Progenitor cell of endocrine pancreas (in vitro differentiated cells): ENCODE measurements at regions not wholly inside any gene's neighbourhood (a gene's known extent, or its start where the extent isn't known, plus 50 kb on each side); places are given as distances from the start of the nearest gene placed in this dataset.

ENCODE experiments used
- DNase-seq: peaks from one replicate; pipeline ENCODE4 v3.0.0; 2021; ENCODE audit warnings: low spot score; ENCODE audit not compliant: unreplicated experiment
- H3K27ac Mint-ChIP-seq: 2 replicates; pipeline ENCODE4 v1.8.0; 2021; ENCODE audit warnings: mild to moderate bottlenecking, moderate library complexity, mixed read lengths
- H3K27me3 Mint-ChIP-seq: 2 replicates; pipeline ENCODE4 v1.8.0; 2021; ENCODE audit warnings: mixed read lengths
- H3K36me3 Mint-ChIP-seq: 2 replicates; pipeline ENCODE4 v1.8.0; 2022; ENCODE audit warnings: mixed read lengths; ENCODE audit not compliant: insufficient read depth
- H3K4me1 Mint-ChIP-seq: 2 replicates; pipeline ENCODE4 v1.8.0; 2021; ENCODE audit warnings: low read depth, mixed read lengths
- H3K4me3 Mint-ChIP-seq: 2 replicates; pipeline ENCODE4 v1.8.0; 2021; ENCODE audit warnings: low read depth, mild to moderate bottlenecking, moderate library complexity, mixed read lengths
- H3K9me3 Mint-ChIP-seq: 2 replicates; pipeline ENCODE4 v1.8.0; 2021; ENCODE audit warnings: low read depth, mixed read lengths
- TF ChIP-seq, protein P1 (sequence below): fragments of 200-600 bp; sonication (generic); IDR thresholded peaks from one replicate; pipeline ENCODE4 v1.5.0; 2021; ENCODE audit warnings: antibody characterized with exemption, mild to moderate bottlenecking; ENCODE audit not compliant: unreplicated experiment

DNA sequence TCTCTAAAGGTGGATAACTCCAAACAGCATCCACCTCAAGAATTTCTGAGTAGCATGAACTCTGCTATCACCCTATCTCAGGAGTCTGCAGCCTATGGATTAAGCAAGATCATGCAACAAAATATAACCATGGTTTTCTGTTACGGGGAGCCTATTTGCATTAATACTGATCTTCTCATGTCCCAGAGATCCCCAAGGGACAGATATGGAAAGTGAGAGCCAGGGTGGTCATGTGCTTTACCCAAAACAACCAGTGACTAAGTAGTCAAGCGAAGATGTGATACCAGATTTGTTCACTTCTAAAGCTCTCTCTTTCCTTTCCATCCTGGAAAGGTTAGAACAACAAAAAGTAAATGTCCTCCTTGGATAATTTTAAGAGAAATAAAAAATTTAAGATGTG lies 125.1 kb downstream of the PRRX1 start:
- no peak for DNase-seq
- Mint-ChIP-seq H3K36me3 (no peaks in the 10 kb centered on the region), H3K4me3 (no peak overlapping the region), H3K9me3 (no peaks in the 10 kb centered on the region), H3K4me1 (no peaks in the 10 kb centered on the region), H3K27ac (no peak overlapping the region), H3K27me3 (no peaks in the 10 kb centered on the region)
- TF ChIP-seq, protein P1, sequence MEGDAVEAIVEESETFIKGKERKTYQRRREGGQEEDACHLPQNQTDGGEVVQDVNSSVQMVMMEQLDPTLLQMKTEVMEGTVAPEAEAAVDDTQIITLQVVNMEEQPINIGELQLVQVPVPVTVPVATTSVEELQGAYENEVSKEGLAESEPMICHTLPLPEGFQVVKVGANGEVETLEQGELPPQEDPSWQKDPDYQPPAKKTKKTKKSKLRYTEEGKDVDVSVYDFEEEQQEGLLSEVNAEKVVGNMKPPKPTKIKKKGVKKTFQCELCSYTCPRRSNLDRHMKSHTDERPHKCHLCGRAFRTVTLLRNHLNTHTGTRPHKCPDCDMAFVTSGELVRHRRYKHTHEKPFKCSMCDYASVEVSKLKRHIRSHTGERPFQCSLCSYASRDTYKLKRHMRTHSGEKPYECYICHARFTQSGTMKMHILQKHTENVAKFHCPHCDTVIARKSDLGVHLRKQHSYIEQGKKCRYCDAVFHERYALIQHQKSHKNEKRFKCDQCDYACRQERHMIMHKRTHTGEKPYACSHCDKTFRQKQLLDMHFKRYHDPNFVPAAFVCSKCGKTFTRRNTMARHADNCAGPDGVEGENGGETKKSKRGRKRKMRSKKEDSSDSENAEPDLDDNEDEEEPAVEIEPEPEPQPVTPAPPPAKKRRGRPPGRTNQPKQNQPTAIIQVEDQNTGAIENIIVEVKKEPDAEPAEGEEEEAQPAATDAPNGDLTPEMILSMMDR, result no peak

DNA sequence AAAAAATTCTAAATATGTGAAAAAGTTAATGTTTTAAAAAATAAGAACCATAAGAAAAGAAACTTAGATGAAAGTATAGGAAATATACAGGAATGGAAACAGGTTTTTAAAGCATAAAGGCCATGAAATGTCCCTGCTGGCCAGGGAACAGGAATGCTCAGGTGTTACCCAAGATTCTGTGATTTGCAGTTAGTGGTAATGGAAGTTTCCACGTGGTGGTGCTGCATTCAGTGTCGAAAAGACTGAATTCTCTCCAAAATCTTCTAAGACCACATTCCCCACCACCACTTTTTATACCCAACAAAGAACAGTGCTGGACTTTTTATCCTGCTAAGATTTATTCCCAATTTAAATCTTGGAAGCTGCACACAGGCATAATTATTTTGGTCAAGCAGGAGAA lies 126.2 kb downstream of the PRRX1 start:
- Mint-ChIP-seq H3K27ac (no peak overlapping the region), H3K27me3 (no peaks in the 10 kb centered on the region), H3K4me1 (no peaks in the 10 kb centered on the region), H3K36me3 (no peaks in the 10 kb centered on the region), H3K4me3 (no peak overlapping the region), H3K9me3 (no peaks in the 10 kb centered on the region)
- TF ChIP-seq, protein P1, result no peak
- no peak for DNase-seq

DNA sequence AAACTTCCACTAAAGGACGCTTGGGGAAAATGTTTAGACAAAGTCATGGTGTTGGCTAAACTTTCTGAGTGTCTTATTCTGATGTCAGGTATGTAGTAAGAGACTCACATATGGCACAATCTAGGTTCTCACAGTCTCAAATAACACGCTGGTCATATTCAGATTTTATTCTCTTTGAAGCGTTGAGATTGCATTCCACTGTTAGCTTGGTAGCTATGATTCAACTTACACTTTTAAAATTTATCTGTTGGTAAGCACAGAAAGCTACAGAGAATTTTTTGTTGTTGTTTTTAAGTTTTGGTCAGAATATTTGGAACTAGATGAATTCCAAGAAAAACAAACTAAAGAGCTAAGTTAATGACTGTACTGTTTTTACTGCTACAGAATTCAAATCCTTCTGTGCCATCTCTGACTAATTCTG lies 126.7 kb downstream of the PRRX1 start:
- no peak for DNase-seq
- no peaks in the 10 kb centered on the region for H3K36me3 Mint-ChIP-seq
- H3K27ac Mint-ChIP-seq, result no peak overlapping the region
- no peaks in the 10 kb centered on the region for H3K4me1 Mint-ChIP-seq
- TF ChIP-seq, protein P1, result no peak
- H3K9me3 Mint-ChIP-seq, result no peaks in the 10 kb centered on the region
- H3K27me3 Mint-ChIP-seq, result no peaks in the 10 kb centered on the region
- no peak overlapping the region for H3K4me3 Mint-ChIP-seq

DNA sequence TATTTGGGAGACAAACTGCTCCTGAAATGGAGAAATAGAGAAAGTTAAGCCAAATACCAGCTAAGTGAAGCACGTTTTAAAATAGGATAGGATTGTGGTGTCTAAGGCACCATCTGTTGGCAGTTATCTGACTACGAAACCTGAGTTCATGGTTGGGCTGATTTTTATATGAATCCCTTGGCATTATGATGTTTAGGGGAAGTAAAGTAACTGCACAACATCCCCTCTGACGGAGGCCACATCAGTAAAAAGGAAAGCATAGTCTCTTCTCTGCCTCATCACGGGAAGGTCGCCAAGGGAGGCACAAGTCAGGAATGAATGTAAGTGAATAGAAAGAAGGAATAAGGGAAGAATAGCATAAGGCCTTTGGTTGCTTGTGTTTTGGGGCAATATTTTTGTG lies 128.0 kb downstream of the PRRX1 start:
- TF ChIP-seq, protein P1, result no peak
- no peaks in the 10 kb centered on the region for H3K36me3 Mint-ChIP-seq
- no peaks in the 10 kb centered on the region for H3K4me1 Mint-ChIP-seq
- no peak for DNase-seq
- H3K4me3 Mint-ChIP-seq, result no peak overlapping the region
- H3K9me3 Mint-ChIP-seq, result no peaks in the 10 kb centered on the region
- no peaks in the 10 kb centered on the region for H3K27me3 Mint-ChIP-seq
- H3K27ac Mint-ChIP-seq, result no peak overlapping the region

DNA sequence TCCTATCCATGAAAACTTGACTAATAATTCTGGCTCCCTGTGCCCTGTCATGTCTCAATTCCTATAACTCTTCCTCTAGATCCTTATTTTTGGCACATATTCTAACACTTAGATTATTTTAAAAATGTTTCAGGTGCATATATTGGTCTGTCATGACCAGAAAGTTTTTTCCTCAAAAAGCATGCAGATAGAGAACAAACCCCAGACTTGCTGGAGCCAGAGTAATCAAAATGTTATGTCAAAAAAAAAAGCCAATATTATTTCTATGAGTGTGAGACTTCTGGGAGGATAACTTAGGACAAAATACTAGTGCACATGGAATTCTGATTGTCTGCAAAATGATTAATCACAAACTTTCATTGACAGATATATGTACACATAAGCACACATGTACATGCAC lies 135.1 kb upstream of the MROH9 start:
- Mint-ChIP-seq H3K27ac (no peak overlapping the region), H3K4me3 (no peak overlapping the region), H3K9me3 (no peaks in the 10 kb centered on the region), H3K4me1 (no peaks in the 10 kb centered on the region), H3K27me3 (no peaks in the 10 kb centered on the region), H3K36me3 (no peaks in the 10 kb centered on the region)
- DNase-seq, result no peak
- TF ChIP-seq, protein P1, result no peak

DNA sequence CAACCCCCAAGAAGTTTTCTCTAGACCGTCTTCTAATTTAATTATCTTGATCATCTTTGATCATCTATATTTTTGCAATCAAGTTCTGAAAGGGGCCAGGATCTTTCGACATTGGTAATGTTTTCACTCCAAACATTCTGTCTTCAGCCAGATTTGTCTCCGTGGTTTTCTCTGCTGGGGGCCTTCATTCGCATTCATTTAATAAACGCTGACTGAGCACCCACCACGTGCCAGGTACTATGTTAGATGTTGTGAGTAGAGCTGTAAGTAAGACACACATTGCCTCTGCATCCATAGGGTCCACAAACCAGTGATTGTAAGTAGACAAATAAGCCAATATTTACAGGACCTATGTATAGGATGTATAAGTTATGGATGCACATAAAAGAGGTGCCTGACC lies 134.5 kb upstream of the MROH9 start:
- Mint-ChIP-seq H3K36me3 (no peaks in the 10 kb centered on the region), H3K4me1 (no peaks in the 10 kb centered on the region), H3K27ac (no peak overlapping the region), H3K27me3 (no peaks in the 10 kb centered on the region), H3K9me3 (no peaks in the 10 kb centered on the region), H3K4me3 (no peak overlapping the region)
- TF ChIP-seq, protein P1, result no peak
- no peak for DNase-seq
